Endothelial cell of umbilical vein (primary cell): ENCODE measurements at regions not wholly inside any gene's neighbourhood (a gene's known extent, or its start where the extent isn't known, plus 50 kb on each side); places are given as distances from the start of the nearest gene placed in this dataset.

Source experiments
- BruUV-seq: library from RNA; stranded (reverse); fragments of 400-500 nt; replicated peaks from 2 replicates; lab custom pipeline; 2021; lab: Mats Ljungman, UMichigan
- CTCF ChIA-PET: fragments of 300-600, 350-600 bp; sonication (Branson Sonifier 250); formaldehyde crosslinking; loops from one replicate; lab custom pipeline; 2021; ENCODE audit warnings: antibody characterized with exemption, inconsistent platforms; lab: Charles Lee
- POLR2A ChIA-PET: fragments of 300-600, 350-600 bp; sonication (Branson Sonifier 250); formaldehyde crosslinking; loops from one replicate; lab custom pipeline; 2021; ENCODE audit warnings: antibody characterized with exemption, inconsistent platforms; lab: Charles Lee
- DNase-seq: peaks from one replicate; pipeline ENCODE4 v3.0.0-alpha.2; 2011; ENCODE audit warnings: low read depth, low spot score
- FAIRE-seq: peaks from 2 replicates; lab custom pipeline; 2011; peaks lifted over from hg19 to GRCh38; lab: Jason Lieb, UNC
- H2AFZ ChIP-seq: 2 replicates; pipeline ENCODE4 v1.6.0; 2012; ENCODE audit warnings: low read depth, low read length, control low read depth, inconsistent platforms
- H3K27ac ChIP-seq: 2 replicates; pipeline ENCODE4 v1.5.1; 2011; ENCODE audit warnings: low read depth, mild to moderate bottlenecking, control low read depth, low read length, moderate library complexity; ENCODE audit not compliant: insufficient read depth
- H3K27me3 ChIP-seq, 2 experiments: 2 replicates each; pipeline versions ENCODE4 v1.6.0 to v1.6.1; 2011; ENCODE audit warnings: low read length in 2 of 2, mixed read lengths in 1 of 2; ENCODE audit not compliant: control insufficient read depth in 2 of 2, insufficient read depth in 2 of 2
- H3K36me3 ChIP-seq, 2 experiments: 2 replicates in 1 of 2; 3 replicates in 1 of 2; pipeline ENCODE4 v1.5.1; 2011; ENCODE audit warnings: low read length in 2 of 2, mild to moderate bottlenecking in 1 of 2, moderate library complexity in 1 of 2; ENCODE audit not compliant: control insufficient read depth in 2 of 2, insufficient read depth in 2 of 2; ENCODE audit errors: extremely low read depth in 1 of 2
- H3K4me1 ChIP-seq: 3 replicates; pipeline ENCODE4 v1.5.1; 2011; ENCODE audit warnings: mild to moderate bottlenecking, low read length; ENCODE audit not compliant: control insufficient read depth, insufficient read depth; ENCODE audit errors: extremely low read depth
- H3K4me2 ChIP-seq: 2 replicates; pipeline ENCODE4 v1.6.1; 2011; ENCODE audit warnings: low read length, control low read depth, mixed read lengths; ENCODE audit not compliant: insufficient read depth
- H3K4me3 ChIP-seq, 3 experiments: fragments of 200-600 bp in 1 of 3; sonication (generic), shearing (Covaris generic) in 1 of 3; replicated peaks in 1 of 3; 2 replicates each; pipeline ENCODE4 v1.5.1; 2011 to 2016; ENCODE audit warnings: control low read depth in 3 of 3, low read length in 3 of 3, mild to moderate bottlenecking in 2 of 3, inconsistent platforms in 1 of 3, low read depth in 1 of 3, moderate library complexity in 1 of 3; ENCODE audit not compliant: insufficient read depth in 1 of 3
- H3K79me2 ChIP-seq: 2 replicates; pipeline ENCODE4 v1.6.0; 2012; ENCODE audit warnings: low read length, inconsistent platforms; ENCODE audit not compliant: control insufficient read depth, insufficient read depth
- H3K9ac ChIP-seq: replicated peaks from 2 replicates; pipeline ENCODE3; 2011; ENCODE audit warnings: low read length, control low read depth; ENCODE audit not compliant: insufficient read depth; ENCODE audit errors: extremely low read depth
- H3K9me1 ChIP-seq: replicated peaks from 3 replicates; pipeline ENCODE4 v1.6.0; 2011; ENCODE audit warnings: mild to moderate bottlenecking, low read length; ENCODE audit not compliant: control insufficient read depth, insufficient read depth; ENCODE audit errors: extremely low read depth
- H3K9me3 ChIP-seq: replicated peaks from 2 replicates; pipeline ENCODE4 v1.5.1; 2012; ENCODE audit warnings: low read length, inconsistent platforms; ENCODE audit not compliant: control insufficient read depth, insufficient read depth
- H4K20me1 ChIP-seq: replicated peaks from 2 replicates; pipeline ENCODE3; 2011; ENCODE audit warnings: mild to moderate bottlenecking, low read length; ENCODE audit not compliant: control insufficient read depth, insufficient read depth; ENCODE audit errors: extremely low read depth
- EZH2 ChIP-seq: IDR thresholded peaks from 2 replicates; pipeline ENCODE4 v1.6.1; 2012; ENCODE audit warnings: borderline replicate concordance, low read depth, mild to moderate bottlenecking, moderate library complexity, low read length, inconsistent platforms; ENCODE audit not compliant: severe bottlenecking
- FOS ChIP-seq: IDR thresholded peaks from 2 replicates; pipeline ENCODE4 v1.6.1; 2011; ENCODE audit warnings: mild to moderate bottlenecking, low read length, moderate library complexity, borderline replicate concordance; ENCODE audit not compliant: insufficient read depth
- GATA2 ChIP-seq: IDR thresholded peaks from 2 replicates; pipeline ENCODE4 v1.7.0; 2011; ENCODE audit warnings: low read depth, mild to moderate bottlenecking, moderate library complexity, mixed read lengths, low read length; ENCODE audit not compliant: insufficient read length, insufficient read depth
- JUN ChIP-seq: IDR thresholded peaks from 2 replicates; pipeline ENCODE4 v1.6.1; 2011; ENCODE audit warnings: borderline replicate concordance, low read depth; ENCODE audit not compliant: insufficient read length, insufficient read depth
- MYC ChIP-seq: IDR thresholded peaks from one replicate; pipeline ENCODE4 v1.6.1; 2011; ENCODE audit warnings: mild to moderate bottlenecking, low read depth, low read length
- POLR2A ChIP-seq: IDR thresholded peaks from 2 replicates; pipeline ENCODE4 v1.6.1; 2012; ENCODE audit warnings: low read depth, mild to moderate bottlenecking, control low read depth, low read length
- POLR2AphosphoS5 ChIP-seq: IDR thresholded peaks from 2 replicates; pipeline ENCODE4 v1.6.1; 2012; ENCODE audit warnings: low read depth, mild to moderate bottlenecking, control low read depth, low read length, moderate library complexity; ENCODE audit not compliant: insufficient read depth
- dilution Hi-C: fragments of 300-500 bp; cut with MboI; formaldehyde crosslinking; loops from one replicate; pipeline ENCODE4 v1.15.0; 2019; ENCODE audit warnings: low sequenced_read_pairs; ENCODE audit not compliant: extremely low pct_ligation_motif_present
- intact Hi-C: fragments of 100-400 bp; cut with micrococcal nuclease; formaldehyde crosslinking; loops from one replicate; pipeline ENCODE4 v1.10.0; 2022
- TF ChIP-seq, protein P1 (sequence below), 2 donors: IDR thresholded peaks; 1 replicate in 1 of 2; 2 replicates in 1 of 2; pipeline ENCODE4 v1.5.1; 2011; ENCODE audit warnings: low read length in 2 of 2, mild to moderate bottlenecking in 2 of 2, moderate library complexity in 2 of 2, control low read depth in 1 of 2, inconsistent platforms in 1 of 2, low read depth in 1 of 2; ENCODE audit not compliant: insufficient read depth in 1 of 2; ENCODE audit errors: extremely low read depth in 1 of 2
- TF ChIP-seq, protein P2 (sequence below): IDR thresholded peaks from 2 replicates; pipeline ENCODE4 v1.6.1; 2011; ENCODE audit not compliant: insufficient read depth, insufficient read length

DNA sequence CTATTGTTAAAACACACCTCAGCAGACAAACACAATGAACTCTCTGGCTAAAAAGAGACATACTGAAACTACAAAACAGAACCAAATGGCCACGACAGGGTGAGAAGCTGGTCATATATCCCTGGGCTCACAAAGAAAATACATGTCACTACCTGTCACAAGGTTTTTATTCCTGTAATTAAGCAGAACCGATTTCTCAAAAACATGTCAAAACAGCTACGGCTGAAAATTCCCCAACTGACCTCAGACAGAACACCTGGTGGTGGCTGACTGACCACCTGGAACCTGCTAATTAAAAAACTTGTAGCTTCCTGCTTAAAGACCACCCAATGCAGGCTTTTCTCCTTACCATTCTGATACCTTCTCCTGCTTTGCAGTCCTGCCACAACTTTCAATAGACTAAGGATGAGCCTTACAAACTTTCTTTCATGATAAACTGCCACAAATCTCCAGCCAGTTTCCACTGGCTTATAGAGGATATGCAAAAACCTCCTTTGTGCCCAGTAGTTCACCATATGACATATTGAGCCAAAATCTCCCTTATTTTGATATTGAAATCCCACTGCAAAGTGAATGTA is 571.9 kb downstream of the SPOCK3 start:
- POLR2A ChIA-PET: no interaction called here
- dilution Hi-C loops (no loop called here), intact Hi-C loops (no loop called here)
- DNase-seq: no peak
- no peak overlapping the region for H2AFZ ChIP-seq
- no TSS peak for BruUV-seq
- no peak overlapping the region for H3K9ac ChIP-seq
- no peaks in the 10 kb centered on the region for H3K4me1 ChIP-seq
- CTCF ChIA-PET: no interaction called here
- H3K79me2 ChIP-seq: no peaks in the 10 kb centered on the region
- H4K20me1 ChIP-seq: no peaks in the 10 kb centered on the region
- no peaks in the 10 kb centered on the region for H3K36me3 ChIP-seq
- H3K9me3 ChIP-seq: no peaks in the 10 kb centered on the region
- no peaks in the 10 kb centered on the region for H3K9me1 ChIP-seq
- H3K27me3 ChIP-seq: no peaks in the 10 kb centered on the region
- H3K4me2 ChIP-seq: no peak overlapping the region
- no peak overlapping the region for H3K4me3 ChIP-seq
- no peak overlapping the region for H3K27ac ChIP-seq
- no peak for TF ChIP-seq POLR2AphosphoS5
- no peak for TF ChIP-seq FOS
- TF ChIP-seq JUN: no peak
- TF ChIP-seq, protein P1, sequence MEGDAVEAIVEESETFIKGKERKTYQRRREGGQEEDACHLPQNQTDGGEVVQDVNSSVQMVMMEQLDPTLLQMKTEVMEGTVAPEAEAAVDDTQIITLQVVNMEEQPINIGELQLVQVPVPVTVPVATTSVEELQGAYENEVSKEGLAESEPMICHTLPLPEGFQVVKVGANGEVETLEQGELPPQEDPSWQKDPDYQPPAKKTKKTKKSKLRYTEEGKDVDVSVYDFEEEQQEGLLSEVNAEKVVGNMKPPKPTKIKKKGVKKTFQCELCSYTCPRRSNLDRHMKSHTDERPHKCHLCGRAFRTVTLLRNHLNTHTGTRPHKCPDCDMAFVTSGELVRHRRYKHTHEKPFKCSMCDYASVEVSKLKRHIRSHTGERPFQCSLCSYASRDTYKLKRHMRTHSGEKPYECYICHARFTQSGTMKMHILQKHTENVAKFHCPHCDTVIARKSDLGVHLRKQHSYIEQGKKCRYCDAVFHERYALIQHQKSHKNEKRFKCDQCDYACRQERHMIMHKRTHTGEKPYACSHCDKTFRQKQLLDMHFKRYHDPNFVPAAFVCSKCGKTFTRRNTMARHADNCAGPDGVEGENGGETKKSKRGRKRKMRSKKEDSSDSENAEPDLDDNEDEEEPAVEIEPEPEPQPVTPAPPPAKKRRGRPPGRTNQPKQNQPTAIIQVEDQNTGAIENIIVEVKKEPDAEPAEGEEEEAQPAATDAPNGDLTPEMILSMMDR (IDR thresholded peaks at IDR 0.05; ENCODE audit: extremely low read depth in 1 of 2, insufficient read depth in 1 of 2, low read depth in 1 of 2, low read length in 2 of 2): no peak
- TF ChIP-seq MYC: no peak
- TF ChIP-seq GATA2: no peak
- TF ChIP-seq EZH2: no peak
- TF ChIP-seq, protein P2, sequence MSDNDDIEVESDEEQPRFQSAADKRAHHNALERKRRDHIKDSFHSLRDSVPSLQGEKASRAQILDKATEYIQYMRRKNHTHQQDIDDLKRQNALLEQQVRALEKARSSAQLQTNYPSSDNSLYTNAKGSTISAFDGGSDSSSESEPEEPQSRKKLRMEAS: no peak
- no peak for TF ChIP-seq POLR2A
- FAIRE-seq: no peak
